ENCODE measurements at regions not wholly inside any gene's neighbourhood (a gene's known extent, or its start where the extent isn't known, plus 50 kb on each side); places are given as distances from the start of the nearest gene placed in this dataset.
A peak's percentile ranks its signal among the peaks of the same experiment; 100 is the strongest.
"Not testable (repeated sequence)": the region's sequence is repeated elsewhere in the genome, so short reads cannot be mapped to it uniquely, and the experiment has no call there.

DNA sequence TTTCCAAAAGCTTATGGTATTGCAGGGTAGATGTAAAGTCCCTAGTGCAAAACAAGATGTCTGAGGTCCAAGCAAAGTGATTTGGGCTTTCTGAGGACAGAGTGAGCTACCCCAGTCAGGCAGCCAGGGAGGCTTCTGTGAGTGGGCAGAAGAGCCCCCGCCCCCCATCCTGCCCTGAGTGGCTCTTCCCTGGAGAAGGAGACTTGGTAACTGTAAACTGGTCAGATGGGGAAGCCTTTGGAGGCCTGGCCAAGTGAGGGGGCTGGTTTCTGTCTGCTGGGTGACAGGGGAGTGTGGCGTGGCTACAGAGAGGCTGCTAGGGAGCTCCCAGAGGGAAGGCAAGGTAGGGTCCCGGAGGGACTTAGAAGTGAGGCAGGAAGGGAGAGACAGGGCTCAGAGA is 181.3 kb upstream of the HAAO start:
- DNase-seq (ENCODE audit: low spot score), result no peak

- DNase-seq (ENCODE audit: low spot score), result not testable (repeated sequence)
These were observed 180.6 kb upstream of the HAAO start for GRCh38 chr2:42972933-42973516.

DNA sequence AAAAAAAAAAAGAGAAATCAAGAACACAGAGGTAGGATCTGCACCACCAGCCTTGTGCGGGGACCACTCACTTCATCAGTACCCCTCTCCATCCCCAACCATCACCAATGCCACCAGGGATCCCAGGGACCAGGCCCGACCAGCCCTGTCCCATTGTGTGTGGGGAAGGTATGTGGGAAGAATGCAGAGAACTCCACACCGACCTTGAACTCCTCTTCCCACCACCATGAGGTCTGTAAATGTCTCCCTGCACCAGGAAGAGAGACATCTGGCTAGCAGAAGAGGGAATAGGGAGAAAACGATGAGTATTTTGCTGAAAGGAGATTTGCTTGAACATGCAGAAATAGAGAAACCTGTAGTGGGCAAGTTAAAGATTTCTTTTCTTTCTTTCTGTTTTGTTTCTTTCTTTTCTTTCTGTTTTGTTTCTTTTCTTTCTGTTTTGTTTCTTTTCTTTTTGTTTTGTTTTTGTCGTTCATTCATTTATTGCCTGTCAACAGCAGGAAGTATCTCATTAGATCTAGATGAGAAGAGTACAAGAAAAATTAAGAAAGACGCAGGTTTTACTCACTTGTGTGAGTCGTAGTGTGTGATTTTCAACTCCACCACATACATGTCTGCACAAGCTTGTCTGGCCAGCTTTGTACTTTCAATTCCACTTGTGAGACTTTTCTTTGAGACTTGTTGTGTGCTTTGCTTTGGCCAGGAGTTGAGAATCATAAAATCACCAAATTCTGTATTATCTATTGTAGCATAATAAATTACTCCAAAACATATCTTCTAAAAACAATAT is 179.8 kb upstream of the HAAO start:
- DNase-seq (ENCODE audit: low spot score), result peak; percentile 6

DNA sequence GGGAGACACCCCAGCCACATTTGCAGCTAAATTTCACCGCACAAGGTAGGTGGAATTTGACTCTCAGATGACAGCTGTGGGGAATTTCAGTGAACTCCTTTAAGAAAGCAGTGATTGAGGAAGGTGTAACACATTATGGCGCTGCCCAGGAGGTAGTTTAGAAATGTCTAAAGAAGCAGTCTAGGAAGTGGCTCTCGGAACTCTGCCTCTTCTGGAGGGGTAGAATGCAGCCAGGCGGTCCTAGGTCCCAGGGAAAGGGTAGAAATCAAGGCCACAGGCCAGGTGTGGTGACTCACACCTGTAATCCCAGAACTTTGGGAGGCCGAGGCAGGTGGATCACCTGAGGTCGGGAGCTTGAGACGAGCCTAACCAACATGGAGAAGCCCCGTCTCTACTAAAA is 179.0 kb upstream of the HAAO start:
- DNase-seq (ENCODE audit: low spot score), result no peak

GRCh38 chr2:42970151-42970550 is 177.8 kb upstream of the HAAO start:
- DNase-seq (ENCODE audit: low spot score), result no peak

DNA sequence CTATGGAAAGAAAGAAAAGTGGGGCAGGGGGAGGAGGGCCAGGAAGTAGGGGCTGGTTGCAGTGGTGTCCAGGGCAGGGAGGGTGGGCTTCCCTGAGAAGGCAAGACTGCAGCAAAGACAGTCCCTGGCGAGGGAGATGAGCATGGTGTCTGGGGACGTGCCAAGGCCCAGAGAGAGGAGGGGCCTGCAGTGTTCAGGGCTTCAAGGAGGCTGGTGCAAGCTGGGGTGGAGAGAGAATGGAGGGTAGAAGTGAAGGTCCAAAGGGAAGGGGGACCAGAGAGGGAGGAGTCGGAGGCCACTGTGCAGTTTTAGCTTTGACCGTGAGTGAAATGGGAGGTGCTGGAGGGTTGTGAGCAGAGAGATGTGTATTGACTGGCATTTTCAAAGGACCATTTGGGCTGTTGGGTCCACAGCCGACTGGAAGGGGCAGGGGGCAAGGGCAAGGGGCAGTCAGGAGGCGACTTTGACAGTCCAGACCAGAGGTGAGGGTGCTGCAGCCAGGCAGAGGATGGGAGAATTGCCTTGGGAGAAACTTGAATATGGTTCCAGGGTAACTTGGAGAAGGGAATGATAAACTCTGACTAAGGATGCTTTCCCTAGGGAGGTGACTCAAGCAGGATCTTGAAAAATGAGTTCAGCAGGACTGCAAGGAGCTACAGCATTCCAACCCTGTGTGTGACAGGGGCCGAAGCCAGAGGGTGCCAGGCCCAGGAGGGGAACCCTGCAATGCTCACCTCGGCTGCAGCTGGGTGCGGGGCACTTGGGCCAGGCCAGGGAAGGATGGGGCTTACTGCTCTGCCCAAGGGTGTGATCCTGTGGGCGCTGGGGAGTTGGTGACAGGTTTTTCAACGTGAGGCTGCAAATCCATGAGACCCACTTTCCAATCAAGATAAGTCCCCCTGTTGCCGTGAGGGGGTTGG is 177.1 kb upstream of the HAAO start:
- DNase-seq (ENCODE audit: low spot score), result no peak

DNA sequence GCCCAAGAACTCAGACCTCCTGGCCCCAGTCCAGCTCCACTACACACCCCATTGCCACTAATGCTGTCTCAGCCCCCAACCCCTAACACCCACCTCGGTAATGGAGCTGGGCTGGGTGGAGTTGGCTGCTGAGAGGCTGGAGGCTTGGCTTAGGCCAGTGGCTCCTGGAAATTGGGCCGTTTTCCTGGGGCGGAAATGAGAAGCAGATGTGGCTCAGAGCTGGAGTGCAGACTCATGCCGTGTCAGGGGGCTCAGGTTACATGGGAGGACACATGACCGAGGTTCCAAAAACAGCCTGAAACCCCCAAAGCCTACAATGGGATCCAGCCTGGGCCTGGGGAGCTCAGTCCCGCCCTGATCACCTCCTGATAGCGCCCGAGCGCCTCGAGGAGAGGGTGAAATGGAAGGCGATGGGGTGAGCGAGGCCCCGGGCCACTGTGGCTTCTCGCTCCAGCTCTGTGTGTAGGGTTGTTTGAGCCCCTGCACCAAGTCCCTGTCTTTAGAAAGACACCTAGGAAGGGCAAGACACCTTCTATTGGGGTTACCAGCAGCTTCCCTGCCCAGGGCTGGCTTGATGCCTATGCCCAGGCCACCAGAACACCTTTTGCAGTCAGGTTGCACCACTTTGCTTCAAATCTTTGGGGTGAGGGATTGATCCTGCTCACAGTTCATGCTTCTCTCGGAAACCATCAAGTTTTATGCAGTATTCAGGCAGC is 175.7 kb upstream of the HAAO start:
- no peak for DNase-seq (ENCODE audit: low spot score)

DNA sequence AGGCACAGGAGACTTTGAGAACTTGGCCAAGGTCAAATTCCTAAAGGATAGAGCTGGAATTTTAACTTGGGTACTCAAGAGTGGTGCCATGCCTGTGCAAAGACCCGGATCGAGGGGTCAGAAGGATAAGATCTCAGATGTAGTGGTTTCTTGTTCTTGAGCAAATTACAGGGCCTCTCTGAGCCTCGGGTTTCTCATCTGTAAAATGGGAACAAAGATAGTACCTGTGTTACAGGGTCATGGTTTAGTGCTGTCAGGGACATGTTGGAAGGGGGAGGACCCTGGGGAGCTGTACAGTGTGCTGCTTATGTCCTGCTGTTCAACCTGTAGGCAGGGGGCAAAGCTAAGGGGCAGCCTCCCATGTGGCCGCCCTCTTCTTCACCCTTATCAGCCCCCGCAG is 173.5 kb upstream of the HAAO start:
- DNase-seq (ENCODE audit: low spot score), result no peak

- no peak for DNase-seq (ENCODE audit: low spot score)
These were observed 172.8 kb upstream of the HAAO start for GRCh38 chr2:42965196-42965595.

GRCh38 chr2:42964439-42965083 is 172.2 kb upstream of the HAAO start:
- DNase-seq (ENCODE audit: low spot score), result no peak

GRCh38 chr2:42963452-42964068 is 171.2 kb upstream of the HAAO start:
- no peak for DNase-seq (ENCODE audit: low spot score)

DNA sequence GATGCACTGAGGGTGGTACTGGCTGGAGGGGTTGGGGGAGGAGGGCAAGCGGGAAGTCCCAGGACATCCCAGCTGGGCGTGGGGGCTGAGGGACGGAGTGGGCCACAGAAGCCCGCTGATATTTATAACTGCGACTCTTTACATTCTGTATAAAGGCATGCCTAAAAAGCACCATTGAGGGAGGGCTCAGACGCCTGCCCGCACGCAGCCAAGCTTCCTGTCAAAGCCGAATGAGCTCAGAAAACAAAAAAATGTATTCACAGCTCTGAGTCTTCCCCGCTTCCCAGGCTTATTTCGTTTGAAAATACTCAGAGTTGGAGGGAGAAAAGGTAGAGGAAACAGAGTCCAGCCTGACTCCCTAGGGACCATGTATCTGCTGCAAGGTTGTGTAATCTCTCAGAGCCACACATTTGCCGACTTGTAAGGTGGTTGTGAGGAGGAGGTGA is 170.1 kb upstream of the HAAO start:
- DNase-seq (ENCODE audit: low spot score), result no peak

GRCh38 chr2:42961961-42962360 is 169.6 kb upstream of the HAAO start:
- DNase-seq (ENCODE audit: low spot score), result no peak

GRCh38 chr2:42961385-42961811 is 169.0 kb upstream of the HAAO start:
- no peak for DNase-seq (ENCODE audit: low spot score)

DNA sequence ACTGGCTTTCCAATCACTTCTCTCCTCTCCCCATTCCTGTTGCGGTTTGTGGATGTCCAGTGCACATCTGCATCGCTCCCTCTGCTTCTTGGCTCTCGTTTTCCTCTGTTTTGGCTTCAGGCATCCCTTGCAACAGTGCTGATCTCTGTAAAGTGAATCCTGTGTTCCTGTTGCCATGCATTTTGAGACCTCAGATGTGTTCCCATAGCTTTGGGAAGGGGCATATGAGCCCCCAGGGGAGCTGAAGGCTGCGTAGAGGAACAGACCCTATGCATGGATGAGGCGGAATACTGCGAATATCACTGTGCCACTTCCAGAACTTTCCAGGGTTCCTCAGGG is 168.4 kb upstream of the HAAO start:
- DNase-seq (ENCODE audit: low spot score), result no peak

- DNase-seq (ENCODE audit: low spot score), result no peak
These were observed 167.8 kb upstream of the HAAO start for GRCh38 chr2:42960002-42960841.

GRCh38 chr2:42959234-42960001 is 167.0 kb upstream of the HAAO start:
- no peak for DNase-seq (ENCODE audit: low spot score)

GRCh38 chr2:42958741-42959233 is 166.4 kb upstream of the HAAO start:
- DNase-seq (ENCODE audit: low spot score), result no peak

DNA sequence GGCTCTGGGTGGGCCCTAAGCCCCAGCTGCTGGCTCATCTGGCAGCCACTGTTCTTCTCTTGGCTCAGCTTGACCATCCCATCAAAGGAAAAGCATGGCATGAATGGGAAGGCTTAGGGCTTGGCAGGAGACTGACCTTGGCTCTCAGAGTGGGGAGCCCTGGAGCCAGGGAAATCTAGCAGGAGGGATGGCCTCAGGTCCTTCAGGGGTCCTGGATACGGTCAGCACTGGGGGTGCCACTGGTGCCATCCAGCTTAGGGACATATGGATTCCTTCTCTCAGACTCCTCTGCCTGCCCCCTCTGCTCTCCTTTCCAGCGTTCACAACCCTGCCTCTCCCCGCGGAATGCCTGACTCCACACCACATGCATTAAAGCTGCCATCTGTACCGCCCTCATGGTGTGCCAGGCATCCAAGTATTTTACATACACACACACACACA is 165.5 kb upstream of the HAAO start:
- no peak for DNase-seq (ENCODE audit: low spot score)
